ENCODE measurements at regions not wholly inside any gene's neighbourhood (a gene's known extent, or its start where the extent isn't known, plus 50 kb on each side); places are given as distances from the start of the nearest gene placed in this dataset.
"Not testable (repeated sequence)": the region's sequence is repeated elsewhere in the genome, so short reads cannot be mapped to it uniquely, and the experiment has no call there.

DNA sequence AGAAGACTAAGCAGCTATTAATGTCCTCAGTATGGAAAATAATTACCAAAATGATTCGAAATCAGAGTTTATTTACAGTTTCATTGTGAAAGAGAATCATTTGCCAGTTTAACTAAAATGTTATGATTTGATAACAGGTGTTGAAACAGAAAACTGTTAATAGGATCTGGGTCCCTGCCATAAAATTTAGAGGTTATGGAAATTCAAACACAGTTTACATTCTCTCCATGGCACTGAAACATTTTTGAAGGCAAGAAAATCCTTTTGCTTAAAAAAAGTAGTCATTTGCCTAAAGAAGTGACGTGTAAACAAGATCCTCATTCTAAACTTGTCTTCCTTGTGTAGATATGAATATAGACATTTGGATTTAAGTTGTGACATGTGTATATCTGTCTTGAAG, 743.8 kb downstream of the SLC4A3 start:
- no peak overlapping the region for H3K27ac ChIP-seq
- no peak for TF ChIP-seq CTCF (IDR thresholded peaks at IDR 0.05)
- DNase-seq (ENCODE audit: low spot score): no peak

GRCh38 chr2:220373878-220374277, 746.4 kb downstream of the SLC4A3 start:
- Histone ChIP-seq H3K4me3 (no peak overlapping the region), H3K27ac (no peak overlapping the region)
- no peak for DNase-seq (ENCODE audit: low spot score)
- no peak for TF ChIP-seq CTCF (IDR thresholded peaks at IDR 0.05)

More for the DNA sequence above, 743.8 kb downstream of the SLC4A3 start:
- no peak overlapping the region for H3K4me3 ChIP-seq

DNA sequence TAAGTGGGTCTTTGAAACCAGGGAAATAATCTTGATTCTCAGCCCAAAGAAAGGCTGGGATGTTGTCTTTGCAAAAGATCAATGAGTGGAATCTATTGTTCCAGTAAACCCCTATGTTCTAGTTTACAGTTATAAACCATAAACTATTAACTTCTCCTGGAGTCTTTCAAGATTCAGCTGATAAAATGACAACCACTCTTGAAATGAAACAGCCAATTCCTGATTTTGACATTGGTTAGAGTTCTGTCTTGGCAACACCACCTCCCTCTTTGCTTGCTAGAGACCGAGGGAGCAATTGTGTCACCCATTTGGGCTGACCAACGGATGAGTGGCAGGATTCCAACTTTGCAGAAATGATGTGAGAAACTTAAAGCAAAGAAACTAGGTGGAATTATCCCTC, 746.9 kb downstream of the SLC4A3 start:
- no peak for TF ChIP-seq CTCF (IDR thresholded peaks at IDR 0.05)
- no peak for DNase-seq (ENCODE audit: low spot score)
- Histone ChIP-seq H3K4me3 (no peak overlapping the region), H3K27ac (no peak overlapping the region)

GRCh38 chr2:220377482-220378155, 750.2 kb downstream of the SLC4A3 start:
- no peak for DNase-seq (ENCODE audit: low spot score)
- Histone ChIP-seq H3K4me3 (no peak overlapping the region), H3K27ac (no peak overlapping the region)
- no peak for TF ChIP-seq CTCF (IDR thresholded peaks at IDR 0.05)

- not testable (repeated sequence) for DNase-seq (ENCODE audit: low spot score); H3K4me3 ChIP-seq; H3K27ac ChIP-seq
Observed at GRCh38 chr2:220387758-220388157, 760.3 kb downstream of the SLC4A3 start.

DNA sequence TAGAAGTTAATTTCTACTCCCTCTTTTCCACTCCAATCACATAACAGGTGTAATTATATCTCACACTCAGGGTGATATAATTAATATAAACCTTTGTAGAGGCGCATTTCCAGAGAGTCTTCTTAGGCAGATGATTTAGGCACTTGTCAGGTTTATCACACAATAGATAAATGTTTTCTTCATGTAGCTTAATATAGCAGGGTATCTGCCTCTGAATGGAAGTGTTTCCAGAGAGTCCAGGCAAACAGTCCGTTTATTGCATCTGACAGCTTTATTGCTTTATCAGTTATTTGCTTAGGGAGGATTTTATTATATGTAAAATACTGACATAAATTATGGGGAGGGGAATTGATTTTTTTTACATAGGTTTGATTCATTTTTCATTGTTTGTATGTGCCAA, 766.3 kb downstream of the SLC4A3 start:
- no peak for TF ChIP-seq CTCF (IDR thresholded peaks at IDR 0.05)
- no peak for DNase-seq (ENCODE audit: low spot score)
- H3K27ac ChIP-seq: no peak overlapping the region
- H3K4me3 ChIP-seq: no peak overlapping the region

DNA sequence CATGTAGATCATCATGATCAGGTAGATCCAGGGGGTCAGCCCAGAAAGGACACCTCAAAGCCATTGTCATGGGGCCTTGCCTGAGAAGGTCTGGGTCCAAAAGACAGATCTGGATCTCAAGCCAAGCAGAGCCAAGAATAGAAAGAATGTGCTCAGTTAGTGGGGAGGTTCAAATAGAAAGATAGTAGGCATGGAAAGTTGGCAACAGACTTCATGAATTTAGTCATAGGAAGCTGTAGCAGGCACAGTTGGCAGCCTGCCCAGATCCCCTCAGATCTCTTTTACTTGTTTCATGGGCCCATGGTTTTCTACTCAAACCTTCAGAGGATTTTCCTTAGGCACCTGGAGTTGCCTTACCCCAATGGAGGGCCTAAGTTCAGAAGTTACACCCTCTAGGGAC, 767.0 kb downstream of the SLC4A3 start:
- Histone ChIP-seq H3K4me3 (no peak overlapping the region), H3K27ac (no peak overlapping the region)
- TF ChIP-seq CTCF (IDR thresholded peaks at IDR 0.05): no peak
- DNase-seq (ENCODE audit: low spot score): no peak
